ENCODE measurements at regions not wholly inside any gene's neighbourhood (a gene's known extent, or its start where the extent isn't known, plus 50 kb on each side); places are given as distances from the start of the nearest gene placed in this dataset.

DNA sequence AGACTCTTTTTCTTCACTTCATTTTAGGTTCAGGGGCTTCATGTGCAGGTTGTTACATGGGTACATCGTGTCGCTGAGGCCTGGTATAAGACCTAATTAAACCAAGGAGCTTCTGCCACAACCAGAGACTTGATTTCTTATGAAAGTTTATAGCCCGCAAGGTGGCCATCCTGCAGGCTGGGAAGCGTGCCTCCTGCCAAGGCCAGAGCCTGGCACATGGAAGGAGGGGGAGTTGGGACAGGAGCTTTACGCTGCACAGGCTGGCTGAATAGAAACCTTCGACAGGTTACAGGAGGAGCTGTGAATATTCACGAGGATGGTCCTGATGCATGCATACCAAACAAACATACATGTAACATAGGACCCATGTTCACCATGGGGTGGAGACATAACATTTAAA lies 50.1 kb upstream of the SIMC1 start:
- in situ Hi-C loops (cut with HindIII; ENCODE audit: low pct_ligation_motif_present, low pct_unique_long_range_greater_than_20kb, low sequenced_read_pairs) = no loop called here

More for the DNA sequence above, 50.1 kb upstream of the SIMC1 start:
- no peak for DNase-seq
